HepG2 (cell line): ENCODE measurements at regions not wholly inside any gene's neighbourhood (a gene's known extent, or its start where the extent isn't known, plus 50 kb on each side); places are given as distances from the start of the nearest gene placed in this dataset.

Experiments used
- ATAC-seq: fragments of 200-7000 bp; cut with Tn5 transposase; 3 replicates; pipeline ENCODE4 v1.9.1; 2020; ENCODE audit warnings: mild to moderate bottlenecking, moderate library complexity
- BruUV-seq: library from RNA; stranded (reverse); fragments of 400-500 nt; replicated peaks from 2 replicates; lab custom pipeline; 2021; lab: Mats Ljungman, UMichigan
- CTCF ChIA-PET: fragments of 300-600 bp; formaldehyde crosslinking; extraction: SDS; loops from one replicate; lab custom pipeline; 2021; ENCODE audit warnings: low total read pairs, inconsistent platforms, low intra/inter-chr PET ratio; lab: Yijun Ruan, JAX
- POLR2A ChIA-PET: fragments of 350-600 bp; sonication (Branson Sonifier 250); formaldehyde crosslinking; loops from one replicate; lab custom pipeline; 2020; ENCODE audit warnings: antibody characterized with exemption, inconsistent platforms; lab: Yijun Ruan, JAX
- DNase-seq: peaks from one replicate; pipeline ENCODE4 v3.0.0-alpha.2; 2015; ENCODE audit warnings: low spot score
- FAIRE-seq: peaks from 3 replicates; lab custom pipeline; 2011; peaks lifted over from hg19 to GRCh38; lab: Jason Lieb, UNC
- H2AFZ ChIP-seq: one replicate; pipeline ENCODE4 v1.6.1; 2011; ENCODE audit warnings: low read length, inconsistent platforms
- H3K27ac ChIP-seq: fragments of 300-600 bp; 3 replicates; pipeline ENCODE4 v1.8.0; 2011; ENCODE audit warnings: mixed run types, mild to moderate bottlenecking, mixed read lengths, low read length, inconsistent platforms; ENCODE audit not compliant: insufficient read depth; ENCODE audit errors: extremely low read length
- H3K27me3 ChIP-seq, 2 experiments: fragments of 200-600 bp in 1 of 2; 2 replicates in 1 of 2; 3 replicates in 1 of 2; pipeline versions ENCODE4 v1.6.0 to v1.8.0; 2011; ENCODE audit warnings: low read length in 2 of 2, mild to moderate bottlenecking in 2 of 2, moderate library complexity in 2 of 2, inconsistent platforms in 1 of 2; ENCODE audit not compliant: insufficient read depth in 2 of 2, control insufficient read depth in 1 of 2
- H3K36me3 ChIP-seq, 2 experiments: fragments of 200-600 bp in 1 of 2; replicated peaks in 1 of 2; 2 replicates in 1 of 2; 3 replicates in 1 of 2; pipeline versions ENCODE4 v1.5.1 to v1.8.0; 2011; ENCODE audit warnings: low read length in 2 of 2, inconsistent platforms in 1 of 2; ENCODE audit not compliant: insufficient read depth in 2 of 2, control insufficient read depth in 1 of 2
- H3K4me1 ChIP-seq: 2 replicates; pipeline ENCODE4 v1.5.1; 2012; ENCODE audit warnings: low read length, inconsistent platforms; ENCODE audit not compliant: insufficient read depth
- H3K4me2 ChIP-seq: 2 replicates; pipeline ENCODE4 v1.6.0; 2011; ENCODE audit warnings: low read depth, low read length, inconsistent platforms
- H3K4me3 ChIP-seq, 3 experiments: fragments of 200-600 bp in 1 of 3; sonication (generic), shearing (Covaris generic) in 1 of 3; replicated peaks in 1 of 3; 2 replicates each; pipeline ENCODE4 v1.5.1; 2011 to 2016; ENCODE audit warnings: low read length in 3 of 3, inconsistent platforms in 2 of 3, low read depth in 2 of 3, mild to moderate bottlenecking in 2 of 3, control low read depth in 1 of 3, mixed read lengths in 1 of 3; ENCODE audit not compliant: insufficient read depth in 1 of 3
- H3K79me2 ChIP-seq: one replicate; pipeline ENCODE4 v1.6.1; 2011; ENCODE audit warnings: low read length, inconsistent platforms; ENCODE audit not compliant: insufficient read depth
- H3K9ac ChIP-seq: 2 replicates; pipeline ENCODE4 v1.6.0; 2011; ENCODE audit warnings: mild to moderate bottlenecking, low read depth, low read length, inconsistent platforms; ENCODE audit not compliant: insufficient read depth
- H3K9me3 ChIP-seq: 2 replicates; pipeline ENCODE4 v1.5.1; 2012; ENCODE audit warnings: mild to moderate bottlenecking, low read length
- H4K20me1 ChIP-seq: 2 replicates; pipeline ENCODE4 v1.6.0; 2011; ENCODE audit warnings: inconsistent platforms, mild to moderate bottlenecking, low read length, moderate library complexity; ENCODE audit not compliant: insufficient read depth
- CREM ChIP-seq, 2 experiments: sonication (generic) in 1 of 2; formaldehyde crosslinking in 1 of 2; IDR thresholded peaks; 2 replicates each; pipeline versions ENCODE4 v1.4.0 to v1.6.1; 2016 to 2020; ENCODE audit warnings: antibody characterized with exemption in 1 of 2, mild to moderate bottlenecking in 1 of 2, missing genetic modification reagents in 1 of 2
- DNMT3B ChIP-seq: conservative IDR thresholded peaks from 2 replicates; pipeline ENCODE4 v1.6.1; 2016; ENCODE audit warnings: missing biosample characterization, control low read depth
- ELF1 ChIP-seq: sonication (generic); formaldehyde crosslinking; IDR thresholded peaks from 2 replicates; pipeline ENCODE4 v1.4.0; 2020; ENCODE audit warnings: missing genetic modification reagents
- GATAD1 ChIP-seq: IDR thresholded peaks from 2 replicates; pipeline ENCODE4 v1.6.1; 2016; ENCODE audit warnings: missing genetic modification reagents, missing compliant biosample characterization
- HOXA3 ChIP-seq: sonication (generic); formaldehyde crosslinking; IDR thresholded peaks from 2 replicates; pipeline ENCODE4 v1.5.0; 2020; ENCODE audit warnings: missing genetic modification reagents
- MAFF ChIP-seq: IDR thresholded peaks from 2 replicates; pipeline ENCODE4 v1.6.1; 2011; ENCODE audit warnings: low read depth, low read length, improper control_type of control experiment
- NFIC ChIP-seq: IDR thresholded peaks from 2 replicates; pipeline ENCODE4 v1.6.1; 2012; ENCODE audit warnings: mild to moderate bottlenecking, low read length, inconsistent platforms
- NONO ChIP-seq, 2 experiments: fragments of 450-650 bp in 1 of 2; sonication (generic) in 1 of 2; formaldehyde crosslinking in 1 of 2; IDR thresholded peaks in 1 of 2; conservative IDR thresholded peaks in 1 of 2; 2 replicates each; pipeline versions ENCODE4 v1.6.1 to v1.8.0; 2017 to 2022; ENCODE audit warnings: mild to moderate bottlenecking in 1 of 2, missing genetic modification reagents in 1 of 2, moderate library complexity in 1 of 2
- SYNCRIP ChIP-seq: fragments of 200-400 bp; formaldehyde crosslinking; IDR thresholded peaks from 2 replicates; pipeline ENCODE4 v1.6.1; 2018; ENCODE audit warnings: mild to moderate bottlenecking, low read depth, low read length; ENCODE audit not compliant: insufficient read depth
- TEAD2 ChIP-seq: sonication (generic); formaldehyde crosslinking; IDR thresholded peaks from 2 replicates; pipeline ENCODE4 v1.9.0; 2021; ENCODE audit warnings: missing genetic modification reagents
- WIZ ChIP-seq: sonication (generic); formaldehyde crosslinking; IDR thresholded peaks from 2 replicates; pipeline ENCODE4 v1.5.1; 2020; ENCODE audit warnings: mild to moderate bottlenecking, missing genetic modification reagents
- ZFP36L2 ChIP-seq: sonication (generic); formaldehyde crosslinking; IDR thresholded peaks from 2 replicates; pipeline ENCODE4 v1.4.0; 2020; ENCODE audit warnings: missing genetic modification reagents
- ZNF17 ChIP-seq: sonication (generic); formaldehyde crosslinking; IDR thresholded peaks from 2 replicates; pipeline ENCODE4 v1.5.0; 2020; ENCODE audit warnings: mild to moderate bottlenecking, missing genetic modification reagents
- ZNF24 ChIP-seq: fragments of 450-650 bp; IDR thresholded peaks from 2 replicates; pipeline ENCODE4 v1.6.1; 2017; ENCODE audit warnings: antibody characterized with exemption, mild to moderate bottlenecking
- ZNF251 ChIP-seq: sonication (generic); formaldehyde crosslinking; IDR thresholded peaks from 2 replicates; pipeline ENCODE4 v1.9.0; 2021; ENCODE audit warnings: mild to moderate bottlenecking, missing genetic modification reagents
- ZNF274 ChIP-seq: sonication (generic); formaldehyde crosslinking; IDR thresholded peaks from 2 replicates; pipeline ENCODE4 v1.5.1; 2020; ENCODE audit warnings: mild to moderate bottlenecking, missing genetic modification reagents
- ZNF430 ChIP-seq: sonication (generic); formaldehyde crosslinking; IDR thresholded peaks from 2 replicates; pipeline ENCODE4 v1.9.0; 2021; ENCODE audit warnings: mild to moderate bottlenecking, missing genetic modification reagents
- ZNF672 ChIP-seq: sonication (generic); formaldehyde crosslinking; IDR thresholded peaks from 2 replicates; pipeline ENCODE4 v1.8.1; 2022; ENCODE audit warnings: missing genetic modification reagents
- WGBS: methylation state at CpG from one replicate; pipeline ENCODE4 v1.1.6; 2017; ENCODE audit warnings: low lambda C conversion rate; 5-methylcytosine and 5-hydroxymethylcytosine counted together
- in situ Hi-C: cut with HindIII; loops from 2 replicates; pipeline ENCODE4 v1.10.0; 2017; ENCODE audit warnings: low pct_unique_long_range_greater_than_20kb; ENCODE audit not compliant: extremely low pct_ligation_motif_present
- intact Hi-C: fragments of 100-400 bp; cut with micrococcal nuclease; formaldehyde crosslinking; loops from one replicate; pipeline ENCODE4 v1.10.0; 2022; ENCODE audit not compliant: unreplicated experiment
- TF ChIP-seq, protein P1 (sequence below), 2 experiments: fragments of 450-650 bp in 1 of 2; sonication (generic) in 1 of 2; formaldehyde crosslinking in 1 of 2; IDR thresholded peaks; 2 replicates each; pipeline versions ENCODE4 v1.6.1 to v1.8.0; 2016 to 2022; ENCODE audit warnings: antibody characterized with exemption in 1 of 2, mild to moderate bottlenecking in 1 of 2, missing genetic modification reagents in 1 of 2

DNA sequence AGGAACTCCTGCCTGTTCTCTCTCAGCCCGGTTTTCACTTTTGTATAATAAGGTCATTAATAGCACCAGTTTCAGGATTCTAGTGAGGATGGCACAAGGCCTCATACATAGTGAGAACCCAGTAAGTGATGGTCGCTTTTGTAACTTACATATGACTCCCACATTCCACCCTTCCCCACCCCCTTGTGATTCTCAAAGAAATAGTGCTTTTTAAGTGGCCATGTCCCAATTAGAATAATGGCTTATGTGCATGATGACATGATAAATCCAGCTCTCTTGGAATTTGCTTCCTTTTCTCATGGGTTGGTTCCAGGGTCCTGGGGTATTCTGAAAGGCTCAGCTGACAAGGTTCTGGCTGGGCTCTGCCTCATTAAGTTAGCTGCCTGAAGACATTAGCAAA is 189.9 kb downstream of the URB2 start:
- Histone ChIP-seq H3K4me3 (no peak overlapping the region), H3K9me3 (peaks cover 3% of the 10 kb centered on the region; the same call in 1 of the 2 replicates), H4K20me1 (no peaks in the 10 kb centered on the region), H3K4me2 (no peak overlapping the region), H3K79me2 (no peaks in the 10 kb centered on the region), H3K36me3 (no peaks in the 10 kb centered on the region), H2AFZ (no peak overlapping the region), H3K27ac (no peak overlapping the region), H3K27me3 (0 out of 5 replicates have a peak, but pooled peaks cover 0 to 1% of the 10 kb centered on the region in 2 experiments), H3K9ac (no peak overlapping the region), H3K4me1 (no peaks in the 10 kb centered on the region)
- no peak for TF ChIP-seq SYNCRIP
- no peak for TF ChIP-seq ZFP36L2
- TF ChIP-seq ZNF274 = no peak
- no peak for TF ChIP-seq ZNF251
- TF ChIP-seq ZNF430 (CRISPR knock-in tag) = no peak
- no peak for TF ChIP-seq NFIC
- TF ChIP-seq, protein P1, sequence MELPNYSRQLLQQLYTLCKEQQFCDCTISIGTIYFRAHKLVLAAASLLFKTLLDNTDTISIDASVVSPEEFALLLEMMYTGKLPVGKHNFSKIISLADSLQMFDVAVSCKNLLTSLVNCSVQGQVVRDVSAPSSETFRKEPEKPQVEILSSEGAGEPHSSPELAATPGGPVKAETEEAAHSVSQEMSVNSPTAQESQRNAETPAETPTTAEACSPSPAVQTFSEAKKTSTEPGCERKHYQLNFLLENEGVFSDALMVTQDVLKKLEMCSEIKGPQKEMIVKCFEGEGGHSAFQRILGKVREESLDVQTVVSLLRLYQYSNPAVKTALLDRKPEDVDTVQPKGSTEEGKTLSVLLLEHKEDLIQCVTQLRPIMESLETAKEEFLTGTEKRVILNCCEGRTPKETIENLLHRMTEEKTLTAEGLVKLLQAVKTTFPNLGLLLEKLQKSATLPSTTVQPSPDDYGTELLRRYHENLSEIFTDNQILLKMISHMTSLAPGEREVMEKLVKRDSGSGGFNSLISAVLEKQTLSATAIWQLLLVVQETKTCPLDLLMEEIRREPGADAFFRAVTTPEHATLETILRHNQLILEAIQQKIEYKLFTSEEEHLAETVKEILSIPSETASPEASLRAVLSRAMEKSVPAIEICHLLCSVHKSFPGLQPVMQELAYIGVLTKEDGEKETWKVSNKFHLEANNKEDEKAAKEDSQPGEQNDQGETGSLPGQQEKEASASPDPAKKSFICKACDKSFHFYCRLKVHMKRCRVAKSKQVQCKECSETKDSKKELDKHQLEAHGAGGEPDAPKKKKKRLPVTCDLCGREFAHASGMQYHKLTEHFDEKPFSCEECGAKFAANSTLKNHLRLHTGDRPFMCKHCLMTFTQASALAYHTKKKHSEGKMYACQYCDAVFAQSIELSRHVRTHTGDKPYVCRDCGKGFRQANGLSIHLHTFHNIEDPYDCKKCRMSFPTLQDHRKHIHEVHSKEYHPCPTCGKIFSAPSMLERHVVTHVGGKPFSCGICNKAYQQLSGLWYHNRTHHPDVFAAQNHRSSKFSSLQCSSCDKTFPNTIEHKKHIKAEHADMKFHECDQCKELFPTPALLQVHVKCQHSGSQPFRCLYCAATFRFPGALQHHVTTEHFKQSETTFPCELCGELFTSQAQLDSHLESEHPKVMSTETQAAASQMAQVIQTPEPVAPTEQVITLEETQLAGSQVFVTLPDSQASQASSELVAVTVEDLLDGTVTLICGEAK (IDR thresholded peaks at IDR 0.05) = no peak
- TF ChIP-seq, protein P1 (CRISPR knock-in tag; IDR thresholded peaks at IDR 0.05) = no peak
- TF ChIP-seq CREM (IDR thresholded peaks at IDR 0.05) = no peak
- no peak for TF ChIP-seq CREM (CRISPR knock-in tag; IDR thresholded peaks at IDR 0.05)
- no peak for TF ChIP-seq ELF1 (CRISPR knock-in tag)
- TF ChIP-seq GATAD1 (CRISPR knock-in tag) = no peak
- no peak for TF ChIP-seq DNMT3B (CRISPR knock-in tag)
- no peak for TF ChIP-seq ZNF17
- TF ChIP-seq ZNF672 = no peak
- no peak for TF ChIP-seq NONO (IDR thresholded peaks at IDR 0.05)
- no peak for TF ChIP-seq NONO (CRISPR knock-in tag; conservative IDR thresholded peaks at IDR 0.05)
- no peak for TF ChIP-seq MAFF
- TF ChIP-seq WIZ = no peak
- TF ChIP-seq HOXA3 (CRISPR knock-in tag) = no peak
- no peak for TF ChIP-seq ZNF24
- TF ChIP-seq TEAD2 (CRISPR knock-in tag) = no peak
- WGBS = 0% methylated on average over 2 of the region's 2 CpGs
- ATAC-seq = no peak
- intact Hi-C loops (no loop called here), in situ Hi-C loops (no loop called here)
- no TSS peak for BruUV-seq
- FAIRE-seq = no peak
- ChIA-PET CTCF (no interaction called here), POLR2A (no interaction called here)
- DNase-seq = no peak
